Chondrocyte (in vitro differentiated cells): ENCODE measurements at regions not wholly inside any gene's neighbourhood (a gene's known extent, or its start where the extent isn't known, plus 50 kb on each side); places are given as distances from the start of the nearest gene placed in this dataset.

ENCODE experiments used
- DNase-seq: peaks from one replicate; pipeline ENCODE4 v3.0.0; 2021; ENCODE audit warnings: mixed read lengths, low spot score
- H3K27ac Mint-ChIP-seq: one replicate; pipeline ENCODE4 v1.8.0; 2021; ENCODE audit warnings: mild to moderate bottlenecking, moderate library complexity, mixed read lengths; ENCODE audit not compliant: unreplicated experiment
- H3K27me3 Mint-ChIP-seq: 2 replicates; pipeline ENCODE4 v1.8.0; 2021; ENCODE audit warnings: low read depth, mixed read lengths
- H3K36me3 Mint-ChIP-seq: 2 replicates; pipeline ENCODE4 v1.8.0; 2021; ENCODE audit warnings: low read depth, mixed read lengths
- H3K4me1 Mint-ChIP-seq: 2 replicates; pipeline ENCODE4 v1.8.0; 2021; ENCODE audit warnings: low read depth, mild to moderate bottlenecking, mixed read lengths
- H3K4me3 Mint-ChIP-seq: one replicate; pipeline ENCODE4 v1.8.0; 2021; ENCODE audit warnings: mild to moderate bottlenecking, moderate library complexity, mixed read lengths; ENCODE audit not compliant: unreplicated experiment
- H3K9me3 Mint-ChIP-seq: 2 replicates; pipeline ENCODE4 v1.8.0; 2021; ENCODE audit warnings: low read depth, mixed read lengths
- CTCF ChIP-seq: fragments of 200-600 bp; sonication (generic); IDR thresholded peaks from 2 replicates; pipeline ENCODE4 v1.5.0; 2021; ENCODE audit warnings: antibody characterized with exemption, mild to moderate bottlenecking, moderate library complexity

GRCh38 chr13:39856714-39857113 is 201.3 kb downstream of the COG6 start:
- Mint-ChIP-seq H3K9me3 (peaks cover 22% of the 10 kb centered on the region), H3K27me3 (no peaks in the 10 kb centered on the region), H3K36me3 (peaks cover 5% of the 10 kb centered on the region), H3K4me1 (no peaks in the 10 kb centered on the region), H3K4me3 (no peak overlapping the region), H3K27ac (no peak overlapping the region)
- TF ChIP-seq CTCF, result no peak
- DNase-seq, result no peak

- Mint-ChIP-seq H3K36me3 (no peaks in the 10 kb centered on the region), H3K27me3 (no peaks in the 10 kb centered on the region), H3K4me3 (no peak overlapping the region), H3K4me1 (no peaks in the 10 kb centered on the region), H3K27ac (no peak overlapping the region), H3K9me3 (peaks cover 4% of the 10 kb centered on the region)
- no peak for DNase-seq
- no peak for TF ChIP-seq CTCF
Measured at GRCh38 chr13:39858794-39859193, 203.3 kb downstream of the COG6 start.

- no peaks in the 10 kb centered on the region for H3K4me1 Mint-ChIP-seq
- H3K4me3 Mint-ChIP-seq, result no peak overlapping the region
- H3K27ac Mint-ChIP-seq, result no peak overlapping the region
- TF ChIP-seq CTCF, result no peak
- H3K9me3 Mint-ChIP-seq, result no peaks in the 10 kb centered on the region
- no peaks in the 10 kb centered on the region for H3K36me3 Mint-ChIP-seq
- no peak for DNase-seq
- H3K27me3 Mint-ChIP-seq, result no peaks in the 10 kb centered on the region
Measured at GRCh38 chr13:39859898-39860297, 204.4 kb downstream of the COG6 start.

- DNase-seq, result no peak
- H3K9me3 Mint-ChIP-seq, result no peaks in the 10 kb centered on the region
- no peaks in the 10 kb centered on the region for H3K36me3 Mint-ChIP-seq
- no peaks in the 10 kb centered on the region for H3K4me1 Mint-ChIP-seq
- no peak for TF ChIP-seq CTCF
- no peak overlapping the region for H3K4me3 Mint-ChIP-seq
- H3K27ac Mint-ChIP-seq, result no peak overlapping the region
- no peaks in the 10 kb centered on the region for H3K27me3 Mint-ChIP-seq
Measured at GRCh38 chr13:39862900-39863299, 207.4 kb downstream of the COG6 start.

- DNase-seq, result no peak
- TF ChIP-seq CTCF, result no peak
- no peaks in the 10 kb centered on the region for H3K9me3 Mint-ChIP-seq
- H3K27me3 Mint-ChIP-seq, result no peaks in the 10 kb centered on the region
- H3K4me3 Mint-ChIP-seq, result no peak overlapping the region
- no peaks in the 10 kb centered on the region for H3K4me1 Mint-ChIP-seq
- no peaks in the 10 kb centered on the region for H3K36me3 Mint-ChIP-seq
- no peak overlapping the region for H3K27ac Mint-ChIP-seq
Measured at GRCh38 chr13:39864221-39864620, 208.8 kb downstream of the COG6 start.
